T-helper 17 cell (primary cell): ENCODE measurements at regions not wholly inside any gene's neighbourhood (a gene's known extent, or its start where the extent isn't known, plus 50 kb on each side); places are given as distances from the start of the nearest gene placed in this dataset.
A peak's percentile ranks its signal among the peaks of the same experiment; 100 is the strongest.
"Not testable (repeated sequence)": the region's sequence is repeated elsewhere in the genome, so short reads cannot be mapped to it uniquely, and the experiment has no call there.

ENCODE experiments used
- ATAC-seq: fragments of 150-1000 bp; cut with Tn5 transposase; 2 replicates; pipeline ENCODE4 v1.10.0; 2021; ENCODE audit warnings: mild to moderate bottlenecking, moderate library complexity
- DNase-seq, 3 donors: peaks; one replicate each; pipeline versions ENCODE4 v3.0.0 to v3.0.0-alpha.2; 2020 to 2021
- H3K9me3 ChIP-seq: one replicate; pipeline ENCODE4 v1.7.0; 2013; ENCODE audit warnings: low read length, mild to moderate bottlenecking; ENCODE audit not compliant: control insufficient read depth, poor library complexity, severe bottlenecking
- H3K27ac Mint-ChIP-seq: one replicate; pipeline ENCODE4 v1.8.0; 2022; ENCODE audit warnings: mild to moderate bottlenecking, moderate library complexity, mixed read lengths
- H3K27me3 Mint-ChIP-seq: one replicate; pipeline ENCODE4 v1.8.0; 2022; ENCODE audit warnings: mixed read lengths
- H3K36me3 Mint-ChIP-seq: one replicate; pipeline ENCODE4 v1.8.0; 2022; ENCODE audit warnings: low read depth, mixed read lengths
- H3K4me1 Mint-ChIP-seq: one replicate; pipeline ENCODE4 v1.8.0; 2022; ENCODE audit warnings: mild to moderate bottlenecking, mixed read lengths
- H3K4me3 Mint-ChIP-seq: one replicate; pipeline ENCODE4 v1.8.0; 2022; ENCODE audit warnings: mild to moderate bottlenecking, moderate library complexity, mixed read lengths

- Mint-ChIP-seq H3K27me3 (no peaks in the 10 kb centered on the region), H3K27ac (peak overlapping the region; percentile 75), H3K4me3 (peak overlapping the region; percentile 88), H3K4me1 (peaks cover 17% of the 10 kb centered on the region), H3K36me3 (peaks cover 3% of the 10 kb centered on the region)
- DNase-seq (peak; percentile 98 to 99 (median 99)), ATAC-seq (peak; percentile 97)
- H3K9me3 ChIP-seq: no peaks in the 10 kb centered on the region
Measured at GRCh38 chr7:112939574-112940313, 146.9 kb downstream of the GPR85 start.

GRCh38 chr7:112938863-112939573 is 147.6 kb downstream of the GPR85 start:
- Mint-ChIP-seq H3K4me1 (peaks cover 24% of the 10 kb centered on the region), H3K27ac (peak overlapping the region; percentile 75), H3K4me3 (peak overlapping the region; percentile 88), H3K36me3 (peaks cover 5% of the 10 kb centered on the region), H3K27me3 (no peaks in the 10 kb centered on the region)
- no peaks in the 10 kb centered on the region for H3K9me3 ChIP-seq
- ATAC-seq (peak; percentile 2), DNase-seq (peak in 1 of 3 donors; percentile 24)

GRCh38 chr7:112937651-112938415 is 147.6 kb upstream of the TMEM168 start:
- Mint-ChIP-seq H3K36me3 (peaks cover 5% of the 10 kb centered on the region), H3K4me1 (peaks cover 25% of the 10 kb centered on the region), H3K4me3 (peak overlapping the region; percentile 88), H3K27me3 (no peaks in the 10 kb centered on the region), H3K27ac (peak overlapping the region; percentile 75)
- DNase-seq: no peak
- no peak for ATAC-seq
- H3K9me3 ChIP-seq: no peaks in the 10 kb centered on the region

DNA sequence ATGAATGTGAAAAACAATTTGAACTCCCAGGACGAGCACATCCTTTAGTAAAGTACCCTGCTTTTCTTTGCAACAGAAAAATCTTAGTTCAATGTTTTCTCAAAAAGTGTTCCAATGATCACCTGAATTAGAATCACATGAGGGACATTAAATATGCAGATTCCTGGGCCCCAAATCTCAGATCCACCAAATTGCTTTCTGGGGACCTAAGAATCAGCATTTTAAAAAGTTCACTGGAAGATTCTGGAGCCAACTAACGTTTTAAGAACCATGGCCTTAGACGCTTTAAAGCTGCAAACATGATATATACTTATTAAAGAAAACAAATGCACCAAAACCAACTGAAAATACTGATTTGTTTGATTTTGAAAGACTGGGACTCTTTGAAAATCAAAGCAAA is 143.4 kb upstream of the TMEM168 start:
- Mint-ChIP-seq H3K4me3 (no peak overlapping the region), H3K36me3 (peaks cover 5% of the 10 kb centered on the region), H3K27ac (no peak overlapping the region), H3K4me1 (peaks cover 26% of the 10 kb centered on the region), H3K27me3 (no peaks in the 10 kb centered on the region)
- ATAC-seq (no peak), DNase-seq (no peak)
- H3K9me3 ChIP-seq: no peaks in the 10 kb centered on the region

- H3K27ac Mint-ChIP-seq: peak overlapping the region; percentile 9
Measured at GRCh38 chr7:112930787-112931186, 140.6 kb upstream of the TMEM168 start.

DNA sequence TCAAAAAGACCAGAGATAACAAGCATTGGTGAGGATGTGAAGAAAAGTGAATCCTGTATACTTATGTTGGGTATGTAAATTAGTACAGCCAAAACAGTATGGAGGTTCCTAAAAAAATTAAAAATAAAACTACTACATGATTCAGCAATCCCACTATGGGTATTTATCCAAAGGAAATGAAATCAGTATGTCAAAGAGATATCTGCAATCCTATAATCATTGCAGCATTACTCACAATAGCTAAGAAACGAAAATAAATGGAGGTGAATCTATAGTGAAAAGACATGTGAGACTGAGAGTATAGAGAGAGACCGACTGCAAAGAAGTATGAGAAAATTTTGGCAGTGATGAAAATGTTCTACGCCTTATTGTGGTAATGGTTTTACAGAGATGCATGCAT is 139.2 kb upstream of the TMEM168 start:
- H3K27ac Mint-ChIP-seq: no peak overlapping the region
- H3K9me3 ChIP-seq: no peaks in the 10 kb centered on the region
- no peak for DNase-seq
- no peak for ATAC-seq
- peaks cover 17% of the 10 kb centered on the region for H3K4me1 Mint-ChIP-seq
- peaks cover 2% of the 10 kb centered on the region for H3K36me3 Mint-ChIP-seq
- H3K4me3 Mint-ChIP-seq: no peak overlapping the region
- H3K27me3 Mint-ChIP-seq: no peaks in the 10 kb centered on the region

More at GRCh38 chr7:112930787-112931186, 140.6 kb upstream of the TMEM168 start:
- DNase-seq (no peak), ATAC-seq (no peak)
- H3K27me3 Mint-ChIP-seq: no peaks in the 10 kb centered on the region
- H3K4me1 Mint-ChIP-seq: peaks cover 22% of the 10 kb centered on the region
- no peak overlapping the region for H3K4me3 Mint-ChIP-seq
- H3K36me3 Mint-ChIP-seq: peaks cover 2% of the 10 kb centered on the region
- H3K9me3 ChIP-seq: no peaks in the 10 kb centered on the region

DNA sequence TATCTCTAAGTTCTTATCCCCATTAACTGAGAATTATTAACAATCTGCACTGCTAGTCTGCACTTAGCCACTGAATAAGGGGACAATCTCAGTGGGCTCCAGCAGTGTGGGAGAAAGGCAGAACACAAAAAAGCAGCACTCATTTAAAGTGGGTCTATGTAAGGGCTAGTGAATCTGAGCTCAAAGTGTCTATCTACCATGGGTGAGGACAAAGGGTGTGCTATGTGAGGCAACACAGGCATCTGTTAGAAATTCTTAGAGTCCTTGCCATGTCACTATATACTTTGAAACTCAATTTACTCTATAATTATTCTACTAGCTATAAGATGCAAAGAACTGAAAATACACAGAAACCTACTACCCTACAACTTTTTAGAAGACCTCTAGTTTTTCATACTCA is 135.8 kb upstream of the TMEM168 start:
- H3K27ac Mint-ChIP-seq: no peak overlapping the region
- no peaks in the 10 kb centered on the region for H3K27me3 Mint-ChIP-seq
- no peaks in the 10 kb centered on the region for H3K9me3 ChIP-seq
- H3K4me1 Mint-ChIP-seq: peaks cover 8% of the 10 kb centered on the region
- ATAC-seq: no peak
- no peaks in the 10 kb centered on the region for H3K36me3 Mint-ChIP-seq
- no peak overlapping the region for H3K4me3 Mint-ChIP-seq
- DNase-seq: no peak

DNA sequence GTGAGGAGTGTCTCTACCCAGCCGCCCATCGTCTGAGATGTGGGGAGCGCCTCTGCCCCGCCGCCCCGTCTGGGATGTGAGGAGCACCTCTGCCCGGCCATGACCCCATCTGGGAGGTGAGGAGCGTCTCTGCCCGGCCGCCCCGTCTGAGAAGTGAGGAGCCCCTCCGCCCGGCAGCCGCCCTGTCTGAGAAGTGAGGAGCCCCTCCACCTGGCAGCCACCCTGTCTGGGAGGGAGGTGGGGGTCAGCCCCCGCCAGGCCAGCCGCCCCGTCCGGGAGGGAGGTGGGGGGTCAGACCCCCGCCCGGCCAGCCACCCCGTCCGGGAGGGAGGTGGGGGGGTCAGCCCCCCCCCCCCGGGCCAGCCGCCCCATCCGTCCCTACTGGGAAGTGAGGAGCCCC is 132.4 kb upstream of the TMEM168 start:
- not testable (repeated sequence) for H3K9me3 ChIP-seq, DNase-seq, H3K27ac Mint-ChIP-seq, H3K27me3 Mint-ChIP-seq, ATAC-seq, H3K4me1 Mint-ChIP-seq, H3K36me3 Mint-ChIP-seq, H3K4me3 Mint-ChIP-seq

GRCh38 chr7:112916431-112916830 is 126.2 kb upstream of the TMEM168 start:
- not testable (repeated sequence) for DNase-seq, H3K4me1 Mint-ChIP-seq, ATAC-seq, H3K36me3 Mint-ChIP-seq, H3K4me3 Mint-ChIP-seq, H3K27me3 Mint-ChIP-seq, H3K27ac Mint-ChIP-seq, H3K9me3 ChIP-seq

DNA sequence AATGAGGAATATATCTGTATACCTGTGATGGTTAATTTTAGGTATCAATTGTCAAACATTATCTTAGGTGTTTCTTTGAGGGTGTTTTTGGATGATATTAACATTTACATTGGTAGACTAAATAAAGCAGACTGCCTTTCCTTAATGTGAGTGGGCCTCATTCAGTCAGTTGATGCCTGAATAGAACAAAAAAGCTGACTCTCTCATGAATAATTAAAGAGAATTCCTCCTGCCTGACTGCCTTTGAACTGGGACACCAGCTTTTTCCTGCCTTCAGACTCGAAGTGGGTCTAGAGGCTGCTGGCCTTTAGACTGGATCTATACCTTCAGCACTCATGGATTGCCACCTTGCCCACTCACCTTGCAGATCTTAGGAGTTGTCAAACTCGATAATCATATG is 117.9 kb upstream of the TMEM168 start:
- Mint-ChIP-seq H3K4me3 (no peak overlapping the region), H3K27ac (no peak overlapping the region), H3K27me3 (no peaks in the 10 kb centered on the region), H3K36me3 (peaks cover 4% of the 10 kb centered on the region), H3K4me1 (no peaks in the 10 kb centered on the region)
- peaks cover 5% of the 10 kb centered on the region for H3K9me3 ChIP-seq
- ATAC-seq (no peak), DNase-seq (no peak)

GRCh38 chr7:112907658-112908057 is 117.5 kb upstream of the TMEM168 start:
- Mint-ChIP-seq H3K27me3 (no peaks in the 10 kb centered on the region), H3K27ac (no peak overlapping the region), H3K4me1 (no peaks in the 10 kb centered on the region), H3K36me3 (peaks cover 3% of the 10 kb centered on the region), H3K4me3 (no peak overlapping the region)
- ATAC-seq (no peak), DNase-seq (no peak)
- peaks cover 5% of the 10 kb centered on the region for H3K9me3 ChIP-seq

DNA sequence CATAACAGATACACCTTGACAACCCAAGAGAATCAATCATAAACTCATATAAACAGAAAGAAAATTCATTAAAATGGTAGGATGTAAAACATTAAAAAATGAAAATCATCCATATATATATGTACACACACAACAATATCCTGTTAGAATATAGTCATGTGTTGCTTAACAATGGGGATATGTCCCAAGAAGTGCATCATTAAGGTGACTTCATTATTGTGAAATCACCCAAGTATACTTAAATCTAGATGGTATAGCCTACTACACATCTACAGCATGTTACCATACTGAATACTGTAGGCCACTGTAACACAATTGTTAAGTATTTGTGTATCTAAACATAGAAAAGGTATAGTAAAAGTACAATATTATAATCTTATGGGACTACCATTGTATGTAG is 115.8 kb upstream of the TMEM168 start:
- Mint-ChIP-seq H3K27ac (no peak overlapping the region), H3K27me3 (no peaks in the 10 kb centered on the region), H3K4me3 (no peak overlapping the region), H3K36me3 (no peaks in the 10 kb centered on the region), H3K4me1 (no peaks in the 10 kb centered on the region)
- ATAC-seq (no peak), DNase-seq (no peak)
- peaks cover 5% of the 10 kb centered on the region for H3K9me3 ChIP-seq

GRCh38 chr7:112905413-112905812 is 115.2 kb upstream of the TMEM168 start:
- H3K36me3 Mint-ChIP-seq: no peaks in the 10 kb centered on the region
- H3K27ac Mint-ChIP-seq: no peak overlapping the region
- H3K9me3 ChIP-seq: peaks cover 5% of the 10 kb centered on the region
- DNase-seq (no peak), ATAC-seq (no peak)
- H3K4me1 Mint-ChIP-seq: no peaks in the 10 kb centered on the region
- no peaks in the 10 kb centered on the region for H3K27me3 Mint-ChIP-seq
- H3K4me3 Mint-ChIP-seq: no peak overlapping the region
